GM21360 (cell line): ENCODE measurements at regions not wholly inside any gene's neighbourhood (a gene's known extent, or its start where the extent isn't known, plus 50 kb on each side); places are given as distances from the start of the nearest gene placed in this dataset.

ENCODE experiments used
- ATAC-seq: cut with Tn5 transposase; IDR thresholded peaks from one replicate; pipeline ENCODE4 v1.9.1; 2021; ENCODE audit warnings: mild to moderate bottlenecking, moderate library complexity; ENCODE audit not compliant: unreplicated experiment

- no peak for ATAC-seq
These were observed 1491.9 kb downstream of the TBC1D22A start for GRCh38 chr22:48254311-48254873.

GRCh38 chr22:48253573-48253972, 1491.1 kb downstream of the TBC1D22A start:
- no peak for ATAC-seq

GRCh38 chr22:48253136-48253535, 1490.7 kb downstream of the TBC1D22A start:
- no peak for ATAC-seq

GRCh38 chr22:48251629-48252028, 1489.2 kb downstream of the TBC1D22A start:
- no peak for ATAC-seq

GRCh38 chr22:48250937-48251530, 1488.6 kb downstream of the TBC1D22A start:
- no peak for ATAC-seq

GRCh38 chr22:48250286-48250895, 1487.9 kb downstream of the TBC1D22A start:
- no peak for ATAC-seq

GRCh38 chr22:48249713-48250268, 1487.3 kb downstream of the TBC1D22A start:
- no peak for ATAC-seq

- no peak for ATAC-seq
These were observed 1486.5 kb downstream of the TBC1D22A start for GRCh38 chr22:48248901-48249455.

- ATAC-seq, result no peak
These were observed 1485.4 kb downstream of the TBC1D22A start for GRCh38 chr22:48247829-48248228.

GRCh38 chr22:48245196-48245485, 1482.7 kb downstream of the TBC1D22A start:
- no peak for ATAC-seq

GRCh38 chr22:48244388-48245195, 1482.1 kb downstream of the TBC1D22A start:
- ATAC-seq, result no peak

GRCh38 chr22:48242461-48242864, 1480.0 kb downstream of the TBC1D22A start:
- ATAC-seq, result no peak

- no peak for ATAC-seq
These were observed 1479.2 kb downstream of the TBC1D22A start for GRCh38 chr22:48241658-48242057.

- no peak for ATAC-seq
These were observed 1478.4 kb downstream of the TBC1D22A start for GRCh38 chr22:48240935-48241230.

GRCh38 chr22:48240148-48240934, 1477.9 kb downstream of the TBC1D22A start:
- ATAC-seq, result no peak

- no peak for ATAC-seq
These were observed 1477.2 kb downstream of the TBC1D22A start for GRCh38 chr22:48239461-48240147.

- no peak for ATAC-seq
These were observed 1476.5 kb downstream of the TBC1D22A start for GRCh38 chr22:48238966-48239365.

GRCh38 chr22:48238284-48238915, 1476.0 kb downstream of the TBC1D22A start:
- no peak for ATAC-seq

- no peak for ATAC-seq
These were observed 1475.2 kb downstream of the TBC1D22A start for GRCh38 chr22:48237466-48238283.
